HEK293T (cell line): ENCODE measurements at regions not wholly inside any gene's neighbourhood (a gene's known extent, or its start where the extent isn't known, plus 50 kb on each side); places are given as distances from the start of the nearest gene placed in this dataset.

Source experiments
- CTCF ChIA-PET: fragments of 350-600 bp; formaldehyde crosslinking; extraction: SDS; loops from one replicate; lab custom pipeline; 2021; ENCODE audit warnings: antibody characterized with exemption, inconsistent platforms; lab: Yijun Ruan, JAX
- POLR2A ChIA-PET: fragments of 350-600 bp; formaldehyde crosslinking; extraction: SDS; loops from one replicate; lab custom pipeline; 2020; ENCODE audit warnings: antibody characterized with exemption, inconsistent platforms; lab: Yijun Ruan, JAX
- DNase-seq: peaks from one replicate; pipeline ENCODE4 v3.0.0; 2012; ENCODE audit warnings: mixed read lengths; ENCODE audit errors: extremely low spot score
- ARNT ChIP-seq: fragments of 450-650 bp; IDR thresholded peaks from 2 replicates; pipeline ENCODE4 v1.6.1; 2017; ENCODE audit warnings: mild to moderate bottlenecking
- BHLHE40 ChIP-seq: fragments of 450-650 bp; IDR thresholded peaks from 2 replicates; pipeline ENCODE4 v1.6.1; 2016; ENCODE audit warnings: mild to moderate bottlenecking, moderate library complexity, borderline replicate concordance
- CTBP1 ChIP-seq: fragments of 450-650 bp; IDR thresholded peaks from 2 replicates; pipeline ENCODE4 v1.6.1; 2016; ENCODE audit warnings: borderline replicate concordance
- ELF4 ChIP-seq: fragments of 450-650 bp; IDR thresholded peaks from 2 replicates; pipeline ENCODE4 v1.6.1; 2017; ENCODE audit warnings: antibody characterized with exemption
- FOXA1 ChIP-seq: fragments of 450-650 bp; IDR thresholded peaks from 2 replicates; pipeline ENCODE4 v1.6.1; 2016; ENCODE audit warnings: mild to moderate bottlenecking
- FOXK2 ChIP-seq: fragments of 450-650 bp; IDR thresholded peaks from 2 replicates; pipeline ENCODE4 v1.6.1; 2016; ENCODE audit warnings: mild to moderate bottlenecking
- FOXM1 ChIP-seq: fragments of 450-650 bp; IDR thresholded peaks from 2 replicates; pipeline ENCODE4 v1.6.1; 2017; ENCODE audit warnings: mild to moderate bottlenecking, borderline replicate concordance
- HDGF ChIP-seq: fragments of 450-650 bp; IDR thresholded peaks from 2 replicates; pipeline ENCODE4 v1.6.1; 2017; ENCODE audit warnings: antibody characterized with exemption, borderline replicate concordance
- L3MBTL2 ChIP-seq: fragments of 450-650 bp; conservative IDR thresholded peaks from 2 replicates; pipeline ENCODE4 v1.6.1; 2016; ENCODE audit warnings: mild to moderate bottlenecking
- LEF1 ChIP-seq: fragments of 450-650 bp; IDR thresholded peaks from 2 replicates; pipeline ENCODE4 v1.6.1; 2017; ENCODE audit warnings: mild to moderate bottlenecking, borderline replicate concordance
- NFRKB ChIP-seq: fragments of 450-650 bp; IDR thresholded peaks from 2 replicates; pipeline ENCODE4 v1.6.1; 2016; ENCODE audit warnings: mild to moderate bottlenecking, moderate library complexity
- PKNOX1 ChIP-seq: fragments of 450-650 bp; IDR thresholded peaks from 2 replicates; pipeline ENCODE4 v1.6.1; 2016
- SP1 ChIP-seq: fragments of 450-650 bp; IDR thresholded peaks from 2 replicates; pipeline ENCODE4 v1.6.1; 2017
- SUZ12 ChIP-seq: fragments of 450-650 bp; IDR thresholded peaks from 2 replicates; pipeline ENCODE4 v1.6.1; 2016; ENCODE audit warnings: mild to moderate bottlenecking
- TARDBP ChIP-seq: fragments of 450-650 bp; IDR thresholded peaks from 2 replicates; pipeline ENCODE4 v1.6.1; 2016
- ZNF384 ChIP-seq: fragments of 450-650 bp; IDR thresholded peaks from 2 replicates; pipeline ENCODE4 v1.6.1; 2016

DNA sequence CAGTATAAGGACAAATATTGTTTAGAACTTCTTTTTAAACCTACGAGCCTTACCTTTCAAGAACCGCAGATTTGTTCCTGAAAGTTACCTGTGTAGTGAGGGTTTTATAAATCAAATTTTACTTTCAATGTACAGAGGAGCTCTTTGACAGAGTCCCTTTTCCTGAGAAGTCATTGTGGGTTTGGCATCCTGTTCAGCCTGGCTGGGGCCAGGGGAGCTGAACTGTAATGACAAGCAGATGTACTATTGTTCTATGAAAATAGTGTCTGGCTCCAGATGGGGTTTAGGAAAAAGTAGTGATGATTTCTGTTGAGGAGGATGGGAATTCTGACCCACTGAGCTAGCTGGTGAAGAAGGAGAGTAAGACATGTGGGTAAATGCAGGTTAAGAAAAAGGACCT, 196.2 kb upstream of the PGRMC2 start:
- POLR2A ChIA-PET = no interaction called here
- CTCF ChIA-PET = no interaction called here
- DNase-seq = no peak
- no peak for TF ChIP-seq TARDBP
- no peak for TF ChIP-seq NFRKB
- TF ChIP-seq L3MBTL2 = no peak
- TF ChIP-seq LEF1 = no peak
- no peak for TF ChIP-seq CTBP1
- TF ChIP-seq BHLHE40 = no peak
- TF ChIP-seq HDGF = no peak
- TF ChIP-seq ARNT = no peak
- no peak for TF ChIP-seq ZNF384
- TF ChIP-seq FOXM1 = no peak
- TF ChIP-seq PKNOX1 = no peak
- TF ChIP-seq SUZ12 = no peak
- no peak for TF ChIP-seq ELF4
- TF ChIP-seq FOXK2 = no peak
- TF ChIP-seq FOXA1 = no peak
- TF ChIP-seq SP1 = no peak

DNA sequence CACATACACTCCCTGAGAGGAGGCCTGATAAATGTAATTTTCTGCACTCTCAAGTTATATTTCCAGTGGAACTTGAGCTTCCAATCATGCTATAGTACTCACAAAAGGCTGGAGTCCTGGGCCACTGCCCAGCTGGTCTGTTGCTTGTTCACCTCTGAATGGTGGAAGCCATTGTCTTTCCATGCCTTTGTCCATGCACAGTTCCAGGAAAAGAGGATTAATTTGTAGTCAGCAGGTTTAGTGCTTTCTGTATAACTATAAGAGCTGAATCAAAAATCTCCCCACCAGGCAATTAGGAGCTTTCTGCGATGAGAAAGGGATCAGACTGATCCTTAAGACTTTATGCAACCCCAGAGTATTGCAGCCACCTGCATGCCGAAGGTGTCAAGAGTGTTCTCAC, 195.4 kb upstream of the PGRMC2 start:
- TF ChIP-seq ELF4 (no peak), ARNT (no peak), LEF1 (no peak), NFRKB (no peak), L3MBTL2 (no peak), SUZ12 (no peak), CTBP1 (no peak), FOXM1 (no peak), BHLHE40 (no peak), FOXA1 (no peak), FOXK2 (no peak), ZNF384 (no peak), SP1 (no peak), PKNOX1 (no peak), TARDBP (no peak), HDGF (no peak)
- ChIA-PET CTCF (no interaction called here), POLR2A (no interaction called here)
- DNase-seq = no peak

DNA sequence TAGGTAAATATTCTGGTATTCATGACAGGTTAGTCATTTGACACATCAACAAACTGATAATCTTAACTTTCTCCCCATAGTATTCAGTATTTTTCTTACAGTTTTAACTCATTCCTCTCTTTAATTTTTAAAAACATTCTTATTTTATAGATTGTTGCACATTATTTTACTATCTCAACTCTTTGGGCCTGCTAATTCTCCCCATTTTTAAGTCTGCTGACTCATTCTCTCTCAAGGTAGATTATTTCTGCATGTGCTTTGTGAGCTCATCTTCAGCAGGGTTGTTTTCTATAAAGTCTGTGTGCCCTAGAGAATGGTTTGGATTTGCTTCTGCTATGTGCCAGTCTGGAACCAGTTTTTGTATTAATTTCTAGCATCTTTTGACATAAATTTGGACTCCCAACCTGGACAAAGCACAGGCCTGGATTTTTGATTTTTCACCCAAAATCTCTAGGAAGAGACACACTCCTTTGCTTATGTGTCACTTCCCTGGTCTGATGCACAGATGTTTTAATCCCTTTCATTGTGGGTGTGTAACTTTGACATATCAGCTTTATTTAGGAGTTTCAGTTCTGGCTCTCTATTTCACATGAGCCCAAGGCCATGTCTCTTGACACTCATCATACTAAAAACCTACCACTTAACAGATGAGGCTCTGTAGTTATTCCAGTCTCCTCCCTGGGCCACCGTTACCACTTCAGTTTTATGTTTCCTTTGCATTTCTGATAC, 194.3 kb upstream of the PGRMC2 start:
- DNase-seq = no peak
- POLR2A ChIA-PET = no interaction called here
- CTCF ChIA-PET = no interaction called here
- TF ChIP-seq LEF1 (no peak), BHLHE40 (no peak), PKNOX1 (no peak), SP1 (no peak), ELF4 (no peak), HDGF (no peak), L3MBTL2 (no peak), NFRKB (no peak), FOXM1 (no peak), FOXK2 (no peak), TARDBP (no peak), SUZ12 (no peak), CTBP1 (no peak), ARNT (no peak), ZNF384 (no peak), FOXA1 (no peak)

DNA sequence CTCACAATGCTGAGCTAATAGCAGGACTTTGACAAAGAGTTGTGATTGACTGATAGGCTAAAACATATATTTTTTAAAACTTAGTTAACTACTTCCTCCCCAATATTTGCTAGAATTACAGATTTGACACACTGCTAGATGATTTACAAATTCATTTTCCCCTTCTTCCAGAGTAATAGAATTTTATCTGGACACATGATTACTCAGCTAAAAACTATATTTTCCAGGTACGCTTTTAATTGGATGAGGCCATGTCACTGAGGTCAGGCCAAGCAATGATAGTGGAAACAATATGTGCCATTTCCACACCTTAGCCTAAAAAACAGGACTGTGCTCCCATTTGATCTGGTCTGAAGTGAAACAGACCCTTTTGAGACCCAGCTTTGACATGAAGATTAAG, 193.3 kb upstream of the PGRMC2 start:
- ChIA-PET CTCF (no interaction called here), POLR2A (no interaction called here)
- TF ChIP-seq BHLHE40 (no peak), FOXM1 (no peak), SUZ12 (no peak), FOXA1 (no peak), SP1 (no peak), LEF1 (no peak), TARDBP (no peak), ELF4 (no peak), PKNOX1 (no peak), ZNF384 (no peak), HDGF (no peak)
- DNase-seq = no peak

GRCh38 chr4:128477540-128477939, 189.9 kb upstream of the PGRMC2 start:
- POLR2A ChIA-PET = no interaction called here
- DNase-seq = no peak
- no peak for TF ChIP-seq L3MBTL2
- TF ChIP-seq LEF1 = no peak
- no peak for TF ChIP-seq SP1
- TF ChIP-seq FOXK2 = no peak
- no peak for TF ChIP-seq ARNT
- TF ChIP-seq HDGF = no peak
- TF ChIP-seq ZNF384 = no peak
- TF ChIP-seq TARDBP = no peak
- no peak for TF ChIP-seq NFRKB
- no peak for TF ChIP-seq SUZ12
- CTCF ChIA-PET = interaction anchor here (0.6 to 1.2 kb wide), 2 partner anchors 56 to 97 kb away, joined by 3 read pairs; no protein-coding TSS in a partner anchor
